HG02981 (cell line): ENCODE measurements at regions not wholly inside any gene's neighbourhood (a gene's known extent, or its start where the extent isn't known, plus 50 kb on each side); places are given as distances from the start of the nearest gene placed in this dataset.

ENCODE experiments used
- ATAC-seq: cut with Tn5 transposase; IDR thresholded peaks from one replicate; pipeline ENCODE4 v1.9.1; 2021; ENCODE audit warnings: mild to moderate bottlenecking, moderate library complexity; ENCODE audit not compliant: unreplicated experiment

DNA sequence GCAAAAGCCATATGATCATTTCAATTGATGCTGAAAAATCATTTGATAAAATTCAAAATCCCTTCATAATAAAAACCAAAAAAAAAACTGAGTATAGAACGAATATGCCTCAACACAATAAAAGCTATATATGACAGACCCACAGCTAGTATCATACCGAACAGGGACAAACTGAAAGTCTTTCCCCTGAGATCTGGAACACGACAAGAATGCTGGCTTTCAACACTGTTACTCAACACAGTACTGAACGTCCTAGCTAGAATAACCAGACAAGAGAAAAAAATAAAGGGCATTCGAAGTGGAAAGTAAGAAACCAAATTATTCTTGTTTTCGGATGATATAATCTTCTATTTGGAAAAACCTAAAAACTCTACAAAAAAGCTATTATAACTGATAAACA, 559.9 kb downstream of the EPM2A start:
- ATAC-seq = no peak

DNA sequence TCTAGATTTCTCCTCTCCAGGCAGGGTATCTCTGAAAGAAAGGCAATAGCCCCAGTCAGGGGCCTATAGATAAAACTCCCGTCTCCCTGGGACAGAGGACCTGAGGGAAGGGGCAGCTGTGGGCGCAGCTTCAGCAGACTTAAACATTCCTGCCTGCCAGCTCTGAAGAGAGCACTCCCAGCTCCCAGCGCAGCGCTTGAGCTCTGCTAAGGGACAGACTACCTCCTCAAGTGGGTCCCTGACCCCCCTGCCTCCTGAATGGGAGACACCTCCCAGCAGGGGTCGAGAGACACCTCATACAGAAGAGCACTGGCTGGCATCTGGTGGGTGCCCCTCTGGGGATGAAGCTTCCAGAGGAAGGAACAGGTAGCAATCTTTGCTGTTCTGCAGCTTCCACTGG, 556.9 kb downstream of the EPM2A start:
- no peak for ATAC-seq

DNA sequence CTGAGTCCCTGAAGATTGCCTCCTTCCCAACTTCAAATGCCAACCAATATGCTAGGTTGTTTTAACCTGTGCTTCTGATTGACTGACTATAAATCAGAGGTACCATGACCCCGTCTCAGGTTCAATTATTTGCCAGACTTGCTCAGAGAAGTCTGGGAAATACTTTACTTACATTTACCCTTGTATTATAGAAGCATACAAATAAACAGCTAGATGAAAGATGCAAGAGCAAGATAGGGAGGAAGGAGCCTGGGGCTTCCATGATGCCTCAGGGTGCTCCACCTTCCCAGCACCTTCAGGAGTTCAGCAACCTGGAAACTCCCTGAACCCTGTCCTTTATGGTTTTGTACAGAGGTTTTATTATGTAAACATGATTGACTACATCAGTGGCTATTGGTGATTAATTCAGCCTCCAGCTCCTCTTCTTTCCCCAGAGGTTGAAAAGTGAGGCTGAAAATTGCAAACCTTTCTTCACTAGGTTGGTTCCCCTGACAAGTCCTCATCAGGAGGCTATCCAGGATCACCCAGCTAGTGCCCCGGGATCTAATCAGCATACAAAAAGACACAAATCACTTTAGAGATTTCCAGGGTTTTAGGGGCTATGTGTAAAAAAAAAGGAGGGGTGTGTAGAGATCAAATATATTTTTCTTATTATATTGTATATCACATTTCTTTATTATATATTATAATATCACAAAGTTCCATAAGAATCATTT, 547.7 kb downstream of the EPM2A start:
- no peak for ATAC-seq

DNA sequence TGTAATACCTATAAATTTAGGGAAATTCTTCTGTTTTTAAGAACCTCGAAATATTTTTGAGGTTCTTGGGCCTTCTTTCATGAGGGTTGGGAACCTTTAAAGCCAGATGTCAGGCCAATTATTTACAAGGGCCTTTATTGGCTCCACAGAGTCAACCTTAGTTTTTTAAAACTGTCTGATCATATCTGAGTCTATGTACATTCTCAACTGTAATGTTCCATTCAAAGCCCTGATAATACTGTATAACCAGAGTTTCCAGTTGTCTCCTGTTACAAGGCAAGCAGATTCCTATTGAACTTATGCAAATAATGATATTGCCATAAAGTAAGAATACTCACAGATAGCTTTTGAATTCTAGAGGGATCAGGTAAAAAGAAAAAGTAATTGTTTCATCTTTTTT, 545.5 kb downstream of the EPM2A start:
- no peak for ATAC-seq

DNA sequence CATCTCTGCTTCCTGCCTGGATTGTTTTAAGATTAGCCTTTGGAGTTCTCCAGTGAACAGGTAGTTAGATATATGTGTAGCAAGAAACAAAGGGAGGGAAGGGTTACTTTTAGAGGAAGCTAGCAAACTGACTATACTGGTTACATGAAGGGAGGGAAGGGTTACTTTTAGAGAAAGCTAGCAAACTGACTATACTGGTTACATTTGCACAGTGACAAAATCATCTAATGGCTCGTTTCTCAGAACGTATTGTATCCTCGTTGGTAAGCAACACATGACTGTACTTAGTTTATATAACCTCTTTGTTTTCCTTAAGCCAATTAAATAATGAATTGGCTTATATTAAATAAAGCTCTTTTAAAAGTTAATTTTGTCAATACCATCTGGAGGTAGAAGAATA, 540.9 kb downstream of the EPM2A start:
- no peak for ATAC-seq

DNA sequence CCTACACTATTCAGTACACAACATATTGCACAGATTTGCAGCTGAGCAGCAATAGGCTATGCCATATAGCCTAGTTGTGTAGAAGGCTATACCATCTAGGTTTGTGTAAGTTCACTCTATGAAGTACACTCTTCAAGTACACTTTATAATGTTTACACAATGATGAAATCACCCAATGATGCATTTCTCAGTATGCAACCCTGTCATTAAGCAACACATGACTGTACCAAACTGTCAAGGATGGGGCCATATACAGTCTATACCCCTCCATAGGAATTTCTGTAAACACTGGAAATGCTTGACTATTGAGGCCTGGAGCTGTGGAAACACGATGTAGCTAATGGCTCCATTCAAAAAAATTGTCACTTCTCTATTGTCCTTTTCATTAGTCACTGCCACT, 535.4 kb downstream of the EPM2A start:
- ATAC-seq = no peak

DNA sequence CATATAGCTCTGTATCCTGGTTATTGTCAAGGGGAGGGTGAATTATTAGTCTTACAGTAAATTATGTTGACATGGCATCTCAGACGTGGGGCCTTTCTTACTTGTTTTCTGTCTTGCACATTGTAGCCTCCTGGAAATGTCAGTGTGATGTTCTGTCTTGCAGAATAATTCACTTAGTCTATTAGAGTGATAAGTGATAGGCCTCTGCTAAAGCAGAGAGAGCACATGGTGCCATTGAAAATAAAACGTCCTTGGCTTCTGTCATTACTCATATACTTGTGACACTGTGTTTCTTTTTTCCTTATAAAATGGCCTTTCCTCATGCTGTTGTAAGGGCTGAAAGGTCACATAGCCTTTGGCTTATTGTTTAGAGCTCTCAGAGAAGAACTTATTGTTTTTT, 531.0 kb downstream of the EPM2A start:
- no peak for ATAC-seq

DNA sequence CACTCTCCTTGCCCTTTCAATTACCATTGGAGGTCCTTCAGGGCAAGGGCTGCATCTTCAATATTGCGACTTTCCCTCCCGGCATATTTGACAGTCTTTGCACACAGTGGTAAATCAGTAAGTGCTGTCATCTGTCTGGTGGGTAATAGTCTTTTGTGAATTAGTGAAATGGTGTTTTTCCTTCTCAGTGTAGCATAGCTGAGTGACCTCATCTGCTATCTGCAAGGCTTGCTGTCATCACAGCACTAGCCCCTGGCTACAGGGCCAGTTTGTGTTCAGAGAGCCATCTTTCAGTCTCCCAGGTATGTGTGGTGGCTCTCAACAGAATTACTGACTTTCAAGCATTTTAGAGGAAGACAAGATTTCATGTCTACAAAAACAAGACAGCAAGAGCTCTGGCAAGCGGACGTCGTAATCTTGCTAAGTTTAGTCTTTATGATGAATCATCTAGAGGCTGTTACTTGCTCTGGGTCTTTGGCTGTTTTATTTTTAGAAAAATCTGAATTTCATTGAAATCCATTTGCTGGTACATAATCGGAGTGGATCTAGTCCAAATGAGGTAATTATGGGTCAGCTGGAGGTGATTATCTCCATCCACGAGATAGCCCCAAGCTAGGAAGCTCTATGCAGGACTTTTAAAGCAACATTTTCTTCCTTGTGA, 528.9 kb downstream of the EPM2A start:
- no peak for ATAC-seq

DNA sequence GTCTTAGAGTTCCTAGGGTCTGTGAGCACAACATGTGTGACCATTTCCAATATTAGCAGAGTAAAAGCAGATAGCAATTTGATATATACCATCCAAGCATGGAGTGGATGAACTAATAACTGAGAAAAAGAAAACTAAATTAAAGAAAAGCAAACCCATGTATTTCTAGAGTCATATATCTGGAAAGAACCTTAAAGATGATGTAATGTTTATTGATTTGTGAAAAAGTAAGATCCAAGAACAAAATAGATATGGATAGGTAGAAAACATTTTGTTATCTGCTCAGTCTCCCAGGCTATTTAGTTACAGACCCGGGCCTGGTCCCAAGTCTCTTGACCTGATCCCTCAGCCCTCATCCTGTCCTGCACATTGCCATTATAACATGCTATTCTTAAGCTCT, 526.8 kb downstream of the EPM2A start:
- no peak for ATAC-seq

DNA sequence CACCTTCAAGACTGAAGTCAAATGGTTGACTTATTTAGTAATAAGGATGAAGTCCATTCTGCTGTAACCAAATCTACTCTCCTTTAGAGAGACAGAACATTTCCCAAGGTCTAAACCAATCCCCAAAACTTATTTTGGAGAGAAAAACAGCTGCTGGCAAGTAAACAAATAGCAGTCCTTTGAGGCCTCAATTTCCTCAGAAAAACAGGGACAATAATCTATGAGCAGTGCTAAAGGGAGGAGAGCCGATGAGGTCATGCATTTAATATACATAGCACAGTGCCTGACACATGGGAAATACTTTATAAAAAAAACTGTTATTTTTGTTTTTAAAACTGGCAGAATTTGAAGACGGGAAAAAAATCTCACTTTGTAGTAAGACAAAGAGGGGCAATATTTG, 526.0 kb downstream of the EPM2A start:
- ATAC-seq = no peak

DNA sequence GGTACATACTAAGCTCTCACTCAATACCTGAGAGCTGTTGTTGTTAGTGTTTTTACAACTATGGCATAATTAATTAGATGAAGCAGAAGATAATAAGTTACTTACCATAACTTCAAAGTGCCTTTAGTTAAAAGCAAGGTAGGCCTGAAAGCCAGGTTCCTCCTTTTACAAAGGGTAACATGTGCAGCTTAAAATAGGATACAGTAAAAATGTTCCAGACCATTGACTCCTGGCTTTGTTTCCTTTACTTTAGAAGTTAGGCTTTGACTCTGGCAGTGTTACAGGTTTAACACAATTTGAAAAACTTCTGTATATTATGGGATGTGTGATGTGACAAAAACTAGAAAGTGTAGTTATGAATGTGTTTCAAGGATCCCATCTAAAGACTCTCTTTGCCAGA, 522.5 kb downstream of the EPM2A start:
- no peak for ATAC-seq

DNA sequence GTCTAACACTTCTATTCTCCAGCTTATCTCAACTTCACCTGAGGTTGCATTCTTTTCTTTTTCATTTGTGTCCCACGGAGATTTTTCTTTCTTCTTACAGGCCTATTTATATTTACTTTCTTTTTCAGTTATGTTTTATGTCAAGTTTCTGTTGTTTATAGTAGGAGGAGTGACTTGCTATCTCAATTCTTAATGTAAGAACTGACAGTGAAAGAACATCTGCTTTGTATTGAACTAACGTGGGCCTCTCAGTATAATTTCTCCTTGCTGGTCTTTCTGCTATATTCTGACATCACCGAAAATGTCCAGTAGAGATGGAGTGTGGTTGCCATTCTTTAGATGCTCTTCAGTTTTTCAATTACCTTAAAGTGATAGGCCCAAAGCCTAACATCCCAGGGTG, 521.7 kb downstream of the EPM2A start:
- ATAC-seq = no peak

DNA sequence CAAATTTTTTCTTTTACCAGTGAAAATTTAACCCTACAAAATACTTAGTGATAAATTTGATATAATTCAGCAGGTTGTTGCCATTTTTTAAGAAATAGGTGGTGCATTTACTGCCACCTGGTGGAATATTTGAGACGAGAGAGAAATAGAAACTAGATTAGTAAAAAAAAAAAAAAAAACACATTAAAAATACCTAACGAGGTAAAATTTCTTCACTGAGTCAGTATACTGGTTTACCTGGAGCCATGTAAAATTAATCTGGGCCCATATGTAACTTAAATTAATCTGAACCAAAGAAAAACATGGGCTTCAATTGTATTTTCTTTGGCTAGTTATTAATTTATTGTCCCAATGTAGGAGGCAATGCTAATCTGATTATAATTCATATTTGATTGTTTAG, 520.8 kb downstream of the EPM2A start:
- peak; percentile 34 for ATAC-seq

DNA sequence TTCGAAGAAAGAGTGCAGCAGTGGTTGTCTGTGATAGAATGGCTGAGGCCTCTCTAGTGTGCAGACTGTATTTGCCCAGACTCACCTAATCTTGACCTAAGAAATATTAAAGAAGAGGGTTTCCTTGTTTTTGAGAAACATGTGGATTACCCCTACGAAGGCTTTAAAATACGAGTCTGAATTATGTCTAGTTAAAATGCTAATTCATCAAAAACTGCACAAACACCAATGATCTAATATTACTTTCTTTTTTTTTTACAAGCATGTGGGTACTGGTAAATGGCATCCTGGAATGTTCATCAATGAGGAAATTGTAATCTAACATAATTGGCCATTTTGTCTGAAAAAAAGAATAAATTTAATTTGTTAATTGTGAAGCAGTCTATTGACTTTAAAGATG, 510.9 kb downstream of the EPM2A start:
- no peak for ATAC-seq

DNA sequence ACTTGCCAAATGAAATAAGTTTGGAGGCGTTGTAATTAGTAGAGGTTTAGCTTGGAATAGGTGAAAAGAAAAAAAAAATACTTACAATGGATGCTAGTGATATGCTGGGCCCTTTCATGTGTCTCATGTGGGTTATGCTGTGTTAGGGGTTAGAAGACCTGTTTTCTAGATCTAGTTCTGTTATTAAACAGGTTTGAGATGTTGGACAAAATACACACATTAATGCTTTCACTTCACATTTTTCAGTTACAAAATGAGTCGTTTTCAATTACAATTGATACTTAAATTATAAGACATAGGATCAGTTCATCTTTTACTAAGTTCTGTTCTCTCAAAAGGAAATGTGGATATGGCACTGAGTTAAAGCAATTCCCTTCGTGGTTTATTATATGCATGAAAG, 509.8 kb downstream of the EPM2A start:
- ATAC-seq = no peak

DNA sequence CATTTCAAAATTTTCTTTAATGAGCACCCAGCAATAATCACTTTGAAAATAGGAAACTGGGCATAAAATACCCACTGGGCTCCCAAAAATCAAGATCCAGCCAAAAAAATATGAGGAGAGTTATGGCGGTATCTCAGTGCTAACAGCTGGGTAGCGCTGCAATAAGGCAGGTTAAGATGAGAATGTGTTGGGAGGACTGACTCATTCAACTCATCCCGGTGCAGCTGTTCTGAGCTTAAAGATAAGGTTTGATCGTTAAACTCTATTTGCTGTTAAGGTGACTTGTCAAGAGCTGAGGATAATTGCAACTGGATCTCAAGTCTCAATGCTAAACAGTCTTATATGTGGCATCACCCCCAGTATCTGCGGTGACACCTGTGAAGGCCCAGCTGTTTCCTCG, 507.7 kb downstream of the EPM2A start:
- no peak for ATAC-seq

DNA sequence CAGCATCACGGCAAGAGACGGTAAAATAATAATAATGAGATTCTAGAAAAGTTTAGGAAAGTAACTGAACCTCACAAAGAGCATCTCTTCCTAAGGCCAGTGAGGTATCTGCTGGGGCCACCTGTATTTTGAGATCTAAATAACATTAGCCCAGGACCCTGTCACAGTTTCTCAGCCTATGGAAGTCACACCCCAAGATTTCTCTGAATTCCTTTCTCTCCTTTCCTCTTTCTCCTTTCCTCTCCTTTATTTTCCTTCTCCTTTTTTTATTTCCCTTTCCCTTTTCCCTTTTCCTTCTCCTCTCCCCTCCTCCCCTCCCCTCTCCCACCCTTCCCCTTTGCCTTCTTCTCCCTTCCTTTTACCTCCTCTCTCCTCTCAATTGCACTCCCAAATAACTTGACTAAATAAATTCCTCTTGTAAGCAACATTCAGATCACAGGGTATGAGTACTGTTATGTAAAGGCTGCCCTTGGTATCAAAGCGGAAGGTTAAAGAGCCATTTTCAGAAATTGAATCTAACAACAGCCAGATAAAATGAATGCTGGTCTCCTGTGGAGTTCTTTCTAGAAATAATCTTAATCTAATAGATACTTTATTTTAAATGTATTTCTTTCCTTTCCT, 506.2 kb downstream of the EPM2A start:
- no peak for ATAC-seq

DNA sequence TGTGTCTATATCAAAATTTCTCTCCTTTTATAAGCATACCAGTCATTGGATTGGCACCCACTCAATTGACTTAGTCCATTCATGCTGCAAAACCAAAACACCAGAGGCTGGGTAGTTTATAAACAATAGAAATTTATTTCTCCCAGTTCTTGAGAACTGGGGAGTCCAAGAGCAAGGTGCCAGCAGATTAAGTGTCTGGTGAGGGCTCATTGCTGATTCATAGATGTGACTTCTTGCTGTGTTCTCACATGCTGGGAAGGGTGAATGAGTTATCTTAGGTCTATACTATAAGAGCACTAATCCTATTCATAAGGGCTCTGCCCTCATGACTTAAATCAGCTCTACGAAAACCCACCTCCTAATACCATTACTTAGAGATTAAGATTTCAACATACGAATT, 501.4 kb downstream of the EPM2A start:
- no peak for ATAC-seq

DNA sequence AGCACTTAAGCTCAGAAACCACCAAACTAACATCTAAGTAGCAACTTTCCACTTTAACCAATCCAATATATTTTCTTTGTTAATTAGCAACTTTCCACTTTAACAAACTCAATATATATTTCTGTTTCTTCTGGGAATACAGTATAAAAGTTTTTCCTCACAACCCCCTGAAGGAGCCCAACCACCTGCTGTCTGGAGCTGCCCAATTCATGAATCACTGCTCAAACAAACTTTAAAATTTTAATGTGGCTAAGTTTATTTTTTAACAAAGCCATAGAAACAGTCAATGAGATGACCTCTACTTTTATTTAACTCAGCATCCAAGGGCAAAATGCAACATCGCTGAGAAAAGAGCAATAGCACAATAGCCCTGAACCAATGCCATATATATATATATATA, 500.1 kb downstream of the EPM2A start:
- no peak for ATAC-seq

DNA sequence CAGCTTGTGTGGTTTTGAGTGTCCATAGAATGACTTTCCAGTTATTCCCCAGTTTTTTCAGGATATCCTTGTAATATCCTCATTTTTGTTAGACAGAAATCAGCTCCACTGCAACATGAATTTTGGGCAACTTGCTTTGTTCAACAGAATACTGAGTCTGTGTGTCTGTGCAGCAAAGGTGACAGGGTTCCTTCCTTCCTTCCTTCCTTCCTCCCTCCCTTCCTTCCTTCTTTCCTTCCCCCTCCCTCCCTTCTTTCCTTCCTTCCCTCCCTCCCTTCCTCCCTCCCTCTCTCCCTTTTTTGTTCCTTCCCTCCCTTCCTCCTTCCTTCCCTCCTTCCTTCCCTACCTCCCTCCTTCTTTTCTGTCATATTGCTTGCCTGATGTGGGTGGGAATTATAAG, 496.5 kb downstream of the EPM2A start:
- no peak for ATAC-seq

DNA sequence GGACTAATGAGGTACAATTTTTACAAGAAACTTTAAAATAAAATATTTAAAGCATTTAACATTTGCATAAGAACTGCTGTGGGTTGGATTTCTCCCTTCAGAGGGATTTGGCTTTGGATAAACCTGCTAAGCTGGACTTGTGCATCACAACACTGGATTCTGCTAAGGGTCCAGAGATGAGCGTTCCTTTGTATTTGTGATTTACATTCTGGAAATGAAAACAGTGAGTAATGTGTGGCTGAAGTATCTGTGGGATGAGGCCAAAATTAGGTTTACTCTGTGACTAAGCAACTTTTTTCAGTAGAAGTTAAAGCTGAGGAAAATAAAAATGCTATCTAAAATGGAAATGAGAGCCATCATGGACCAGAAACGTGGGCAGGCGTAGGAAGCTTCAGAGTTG, 494.3 kb downstream of the EPM2A start:
- ATAC-seq = no peak

DNA sequence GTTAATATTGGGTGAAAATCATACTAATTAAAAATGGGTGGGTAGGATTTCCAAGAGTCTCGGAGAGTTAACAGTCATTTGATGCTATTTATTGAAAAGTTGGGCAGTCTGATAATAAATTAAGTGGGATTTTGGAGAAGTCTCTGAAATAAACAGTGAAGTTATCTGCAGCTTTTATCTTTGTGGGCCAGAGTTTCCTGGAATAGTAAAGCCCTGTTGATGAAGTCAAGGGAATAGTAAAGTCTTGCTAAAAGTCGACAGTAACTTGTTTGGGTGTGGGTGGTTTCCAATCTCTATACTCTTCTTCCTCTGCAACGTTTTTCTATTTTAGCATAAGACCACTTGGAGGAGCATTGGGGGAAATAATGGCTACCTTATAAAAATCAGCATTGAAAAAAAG, 493.6 kb downstream of the EPM2A start:
- ATAC-seq = no peak
